T-helper 2 cell treated with Interferon-gamma antibody and Interleukin-4, amounts not matched to agents 5 μg/mL and 100 μg/mL, for 36 hours (primary cell): ENCODE measurements at regions not wholly inside any gene's neighbourhood (a gene's known extent, or its start where the extent isn't known, plus 50 kb on each side); places are given as distances from the start of the nearest gene placed in this dataset.

ENCODE experiments used
- DNase-seq: peaks from one replicate; pipeline ENCODE4 v3.0.0; 2021; ENCODE audit warnings: low spot score
- H3K27ac Mint-ChIP-seq: one replicate; pipeline ENCODE4 v1.8.0; 2021; ENCODE audit warnings: mild to moderate bottlenecking, mixed read lengths
- H3K27me3 Mint-ChIP-seq: one replicate; pipeline ENCODE4 v1.8.0; 2021; ENCODE audit warnings: low read depth, mixed read lengths
- H3K36me3 Mint-ChIP-seq: one replicate; pipeline ENCODE4 v1.8.0; 2021; ENCODE audit warnings: low read depth, mixed read lengths
- H3K4me1 Mint-ChIP-seq: one replicate; pipeline ENCODE4 v1.8.0; 2021; ENCODE audit warnings: low read depth, mixed read lengths
- H3K4me3 Mint-ChIP-seq: one replicate; pipeline ENCODE4 v1.8.0; 2022; ENCODE audit warnings: mild to moderate bottlenecking, moderate library complexity, mixed read lengths
- H3K9me3 Mint-ChIP-seq: one replicate; pipeline ENCODE4 v1.8.0; 2021; ENCODE audit warnings: mixed read lengths

- DNase-seq = no peak
- Mint-ChIP-seq H3K36me3 (no peaks in the 10 kb centered on the region), H3K4me1 (no peaks in the 10 kb centered on the region), H3K9me3 (no peaks in the 10 kb centered on the region), H3K27me3 (no peaks in the 10 kb centered on the region), H3K4me3 (no peak overlapping the region), H3K27ac (no peak overlapping the region)
These were observed 407.6 kb upstream of the PFKP start for GRCh38 chr10:2659660-2660209.

- no peak overlapping the region for H3K27ac Mint-ChIP-seq
These were observed 408.6 kb upstream of the PFKP start for GRCh38 chr10:2658780-2659179.

GRCh38 chr10:2650328-2650727, 417.0 kb upstream of the PFKP start:
- Mint-ChIP-seq H3K27ac (no peak overlapping the region), H3K4me3 (no peak overlapping the region), H3K36me3 (no peaks in the 10 kb centered on the region), H3K27me3 (no peaks in the 10 kb centered on the region), H3K9me3 (no peaks in the 10 kb centered on the region), H3K4me1 (no peaks in the 10 kb centered on the region)
- no peak for DNase-seq

More at GRCh38 chr10:2658780-2659179, 408.6 kb upstream of the PFKP start:
- Mint-ChIP-seq H3K4me1 (no peaks in the 10 kb centered on the region), H3K9me3 (no peaks in the 10 kb centered on the region), H3K4me3 (no peak overlapping the region), H3K27me3 (no peaks in the 10 kb centered on the region), H3K36me3 (no peaks in the 10 kb centered on the region)
- DNase-seq = no peak

DNA sequence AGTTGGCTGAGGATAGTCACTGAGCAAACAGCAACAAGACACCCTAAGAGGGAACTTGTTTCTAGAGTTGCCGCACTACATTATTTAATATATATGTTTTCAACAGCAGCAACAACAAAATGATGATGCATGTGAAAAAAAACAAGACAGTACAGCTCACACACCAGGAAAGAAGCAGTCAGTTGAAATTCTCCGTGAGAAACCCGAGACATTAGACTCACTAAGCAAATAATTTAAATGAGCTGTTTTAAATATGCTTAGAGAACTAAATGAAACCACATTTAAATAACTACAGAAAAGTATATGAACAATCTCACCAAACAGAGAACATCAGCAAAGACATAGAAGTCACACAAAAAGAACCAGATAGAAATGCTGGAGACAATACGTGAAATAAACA, 426.3 kb upstream of the PFKP start:
- Mint-ChIP-seq H3K27me3 (no peaks in the 10 kb centered on the region), H3K4me3 (no peak overlapping the region), H3K27ac (no peak overlapping the region), H3K4me1 (no peaks in the 10 kb centered on the region), H3K9me3 (no peaks in the 10 kb centered on the region), H3K36me3 (no peaks in the 10 kb centered on the region)
- DNase-seq = no peak

DNA sequence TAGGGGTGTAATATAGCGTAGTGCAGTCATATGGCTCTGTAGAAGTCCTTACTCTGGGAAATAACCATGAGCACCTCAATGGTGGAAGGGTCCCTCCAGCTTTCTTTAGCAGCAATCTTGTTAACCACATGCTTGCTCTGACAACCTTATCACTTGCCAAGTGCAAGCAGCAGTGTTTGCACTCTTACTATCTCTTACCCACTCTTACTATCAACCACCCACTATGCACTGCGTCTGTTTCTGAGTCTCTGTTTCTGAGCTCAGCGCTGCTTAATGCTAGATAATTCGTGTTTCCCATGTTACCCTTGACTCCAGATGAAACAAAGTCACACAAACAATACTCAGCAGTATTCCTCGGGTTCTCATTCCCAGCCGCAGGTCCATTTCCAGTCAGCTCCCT, 433.7 kb upstream of the PFKP start:
- Mint-ChIP-seq H3K4me1 (no peaks in the 10 kb centered on the region), H3K36me3 (no peaks in the 10 kb centered on the region), H3K27ac (no peak overlapping the region)

GRCh38 chr10:2631557-2632205, 435.7 kb upstream of the PFKP start:
- no peak for DNase-seq
- Mint-ChIP-seq H3K9me3 (no peaks in the 10 kb centered on the region), H3K4me3 (no peak overlapping the region), H3K27me3 (no peaks in the 10 kb centered on the region), H3K27ac (no peak overlapping the region), H3K4me1 (no peaks in the 10 kb centered on the region), H3K36me3 (no peaks in the 10 kb centered on the region)

More for the DNA sequence above, 433.7 kb upstream of the PFKP start:
- Mint-ChIP-seq H3K4me3 (no peak overlapping the region), H3K9me3 (no peaks in the 10 kb centered on the region), H3K27me3 (no peaks in the 10 kb centered on the region)
- no peak for DNase-seq

DNA sequence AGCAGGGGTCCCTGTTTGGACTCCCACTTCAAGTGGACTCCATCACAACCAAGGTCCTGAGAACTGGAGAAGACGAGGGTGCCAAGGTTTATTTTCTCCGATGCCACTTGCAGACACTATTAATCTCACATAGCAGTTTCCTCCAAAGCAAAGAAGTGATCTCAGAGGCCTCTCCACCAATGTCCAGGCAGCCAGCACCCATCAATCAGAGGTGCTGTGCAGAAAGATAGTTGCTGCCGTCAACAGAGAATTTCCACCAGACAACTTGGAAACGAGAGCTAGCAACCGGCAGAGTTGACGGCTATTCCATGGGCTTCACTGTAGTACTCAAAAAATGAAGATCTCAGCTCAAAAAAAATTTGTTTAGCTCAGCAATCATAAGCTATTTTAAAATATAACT, 438.6 kb upstream of the PFKP start:
- Mint-ChIP-seq H3K4me3 (no peak overlapping the region), H3K36me3 (no peaks in the 10 kb centered on the region), H3K27me3 (no peaks in the 10 kb centered on the region), H3K9me3 (no peaks in the 10 kb centered on the region), H3K4me1 (no peaks in the 10 kb centered on the region), H3K27ac (no peak overlapping the region)
- DNase-seq = no peak

- H3K4me1 Mint-ChIP-seq = no peaks in the 10 kb centered on the region
These were observed 439.4 kb upstream of the PFKP start for GRCh38 chr10:2627969-2628368.

DNA sequence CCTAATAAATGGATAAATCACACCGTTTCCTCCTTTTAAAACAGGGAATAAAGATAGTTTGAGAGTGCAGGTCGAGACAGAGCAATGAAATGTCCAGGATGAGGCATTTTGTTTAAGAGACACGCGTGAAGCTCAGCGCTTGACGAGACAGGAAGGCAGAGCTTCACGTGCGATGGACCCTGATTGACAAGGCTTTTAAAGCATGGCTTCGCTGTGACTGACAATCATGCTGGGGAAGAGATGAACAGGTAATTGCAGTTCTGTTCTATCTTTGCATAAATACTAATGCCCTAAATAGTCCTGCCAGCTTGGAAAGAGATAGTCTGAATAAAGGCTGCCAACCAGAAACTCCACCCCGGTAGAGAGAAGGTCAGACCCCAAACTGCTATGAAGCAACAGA, 442.3 kb upstream of the PFKP start:
- Mint-ChIP-seq H3K4me1 (no peaks in the 10 kb centered on the region), H3K27me3 (no peaks in the 10 kb centered on the region), H3K27ac (no peak overlapping the region), H3K36me3 (no peaks in the 10 kb centered on the region), H3K4me3 (no peak overlapping the region), H3K9me3 (no peaks in the 10 kb centered on the region)
- DNase-seq = no peak

More at GRCh38 chr10:2627969-2628368, 439.4 kb upstream of the PFKP start:
- no peaks in the 10 kb centered on the region for H3K27me3 Mint-ChIP-seq
- DNase-seq = no peak
- H3K36me3 Mint-ChIP-seq = no peaks in the 10 kb centered on the region
- H3K27ac Mint-ChIP-seq = no peak overlapping the region
- no peak overlapping the region for H3K4me3 Mint-ChIP-seq
- H3K9me3 Mint-ChIP-seq = no peaks in the 10 kb centered on the region

GRCh38 chr10:2623675-2624274, 443.6 kb upstream of the PFKP start:
- Mint-ChIP-seq H3K27me3 (no peaks in the 10 kb centered on the region), H3K4me3 (no peak overlapping the region), H3K27ac (no peak overlapping the region), H3K9me3 (no peaks in the 10 kb centered on the region), H3K4me1 (no peaks in the 10 kb centered on the region), H3K36me3 (no peaks in the 10 kb centered on the region)
- no peak for DNase-seq

DNA sequence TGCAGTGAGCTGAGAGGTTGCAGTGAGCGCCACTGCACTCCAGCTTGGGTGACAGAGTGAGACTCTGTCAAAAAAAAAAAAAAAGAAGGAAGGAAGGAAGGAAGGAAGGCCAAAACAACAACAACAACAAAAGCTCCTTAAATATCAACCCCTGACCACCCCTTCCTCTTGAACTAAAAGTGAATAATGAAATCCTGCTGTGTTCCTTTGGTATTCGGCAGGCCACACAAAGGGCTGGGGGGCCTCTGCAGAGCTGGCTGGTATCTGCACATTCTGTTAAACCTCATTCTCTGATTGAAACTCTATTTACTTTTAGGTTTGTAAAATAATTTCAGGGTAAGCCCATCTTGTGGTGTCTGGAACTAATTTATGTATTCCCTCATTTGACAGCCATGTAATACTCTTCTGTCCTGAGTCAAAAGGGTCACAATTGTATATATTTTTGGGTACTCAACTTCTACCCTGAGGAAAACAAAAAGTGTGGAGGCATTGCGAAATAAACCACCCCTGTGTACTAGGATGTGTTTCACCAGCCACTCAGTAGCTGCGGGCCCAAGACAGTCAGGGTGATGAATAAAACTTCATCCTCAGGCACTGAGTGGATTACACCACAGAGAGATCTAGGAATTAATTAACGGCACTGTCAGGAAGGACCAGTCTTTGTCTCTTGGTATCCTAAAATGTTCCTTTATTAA, 446.4 kb upstream of the PFKP start:
- DNase-seq = no peak
- no peaks in the 10 kb centered on the region for H3K9me3 Mint-ChIP-seq
- H3K4me3 Mint-ChIP-seq = no peak overlapping the region
- H3K27me3 Mint-ChIP-seq = no peaks in the 10 kb centered on the region
- H3K36me3 Mint-ChIP-seq = no peaks in the 10 kb centered on the region
- no peaks in the 10 kb centered on the region for H3K4me1 Mint-ChIP-seq
- no peak overlapping the region for H3K27ac Mint-ChIP-seq

GRCh38 chr10:2619916-2620315, 447.4 kb upstream of the PFKP start:
- no peak for DNase-seq
- Mint-ChIP-seq H3K36me3 (no peaks in the 10 kb centered on the region), H3K4me3 (no peak overlapping the region), H3K4me1 (no peaks in the 10 kb centered on the region), H3K27ac (no peak overlapping the region), H3K27me3 (no peaks in the 10 kb centered on the region), H3K9me3 (no peaks in the 10 kb centered on the region)

DNA sequence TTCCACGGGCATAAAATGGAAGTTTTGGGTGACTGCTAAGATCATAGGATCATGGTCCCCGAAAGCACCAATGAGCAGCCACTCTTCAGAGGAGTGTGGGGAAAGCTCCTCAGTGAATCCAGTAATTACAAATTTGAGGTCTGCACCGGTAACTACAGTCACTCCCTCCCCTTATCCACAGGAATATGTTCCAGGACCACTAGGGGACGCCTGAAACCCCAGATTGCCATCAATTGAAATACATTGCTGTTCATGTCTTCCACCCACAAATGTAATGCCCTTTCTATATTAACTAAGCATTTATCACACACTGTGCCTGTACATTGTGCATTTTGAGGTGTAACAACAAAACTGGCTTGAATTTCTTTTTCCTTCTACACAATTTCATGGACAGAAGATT, 447.9 kb upstream of the PFKP start:
- no peaks in the 10 kb centered on the region for H3K27me3 Mint-ChIP-seq
- H3K27ac Mint-ChIP-seq = no peak overlapping the region
- no peak for DNase-seq
- no peaks in the 10 kb centered on the region for H3K36me3 Mint-ChIP-seq
- H3K9me3 Mint-ChIP-seq = no peaks in the 10 kb centered on the region
- no peaks in the 10 kb centered on the region for H3K4me1 Mint-ChIP-seq
- H3K4me3 Mint-ChIP-seq = no peak overlapping the region

DNA sequence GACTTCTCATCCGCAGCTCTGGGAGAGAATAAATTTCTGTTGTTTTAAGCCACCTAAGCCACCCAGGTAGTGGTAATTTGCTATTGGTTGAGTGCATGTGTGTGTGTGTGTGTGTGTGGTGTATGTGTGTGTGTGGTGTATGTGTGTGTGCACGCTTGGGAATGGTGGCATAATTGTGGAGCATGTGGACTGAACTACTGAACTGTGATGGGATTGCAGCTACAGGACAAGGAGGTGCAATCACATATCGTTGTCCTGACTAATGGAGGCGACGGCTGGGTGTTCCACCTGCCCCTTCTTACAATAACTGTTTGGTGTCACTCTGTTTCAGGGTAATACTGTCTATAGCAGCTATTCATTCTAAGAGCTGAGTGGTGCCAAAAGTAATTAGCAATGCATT, 448.7 kb upstream of the PFKP start:
- Mint-ChIP-seq H3K27me3 (no peaks in the 10 kb centered on the region), H3K9me3 (no peaks in the 10 kb centered on the region), H3K36me3 (no peaks in the 10 kb centered on the region), H3K4me3 (no peak overlapping the region), H3K4me1 (no peaks in the 10 kb centered on the region), H3K27ac (no peak overlapping the region)
- no peak for DNase-seq
